Fibroblast of mammary gland (primary cell): ENCODE measurements at regions not wholly inside any gene's neighbourhood (a gene's known extent, or its start where the extent isn't known, plus 50 kb on each side); places are given as distances from the start of the nearest gene placed in this dataset.

Experiments used
- DNase-seq: peaks from one replicate; pipeline ENCODE4 v3.0.0-alpha.2; 2010; ENCODE audit warnings: low read depth
- H3K4me3 ChIP-seq: 2 replicates; pipeline ENCODE4 v1.5.1; 2011; ENCODE audit warnings: low read depth, mild to moderate bottlenecking, low read length, moderate library complexity; ENCODE audit not compliant: control insufficient read depth
- TF ChIP-seq, protein P1 (sequence below): conservative IDR thresholded peaks from 2 replicates; pipeline ENCODE4 v1.5.1; 2011; ENCODE audit warnings: low read depth, low read length, inconsistent platforms; ENCODE audit not compliant: control insufficient read depth, insufficient read depth

DNA sequence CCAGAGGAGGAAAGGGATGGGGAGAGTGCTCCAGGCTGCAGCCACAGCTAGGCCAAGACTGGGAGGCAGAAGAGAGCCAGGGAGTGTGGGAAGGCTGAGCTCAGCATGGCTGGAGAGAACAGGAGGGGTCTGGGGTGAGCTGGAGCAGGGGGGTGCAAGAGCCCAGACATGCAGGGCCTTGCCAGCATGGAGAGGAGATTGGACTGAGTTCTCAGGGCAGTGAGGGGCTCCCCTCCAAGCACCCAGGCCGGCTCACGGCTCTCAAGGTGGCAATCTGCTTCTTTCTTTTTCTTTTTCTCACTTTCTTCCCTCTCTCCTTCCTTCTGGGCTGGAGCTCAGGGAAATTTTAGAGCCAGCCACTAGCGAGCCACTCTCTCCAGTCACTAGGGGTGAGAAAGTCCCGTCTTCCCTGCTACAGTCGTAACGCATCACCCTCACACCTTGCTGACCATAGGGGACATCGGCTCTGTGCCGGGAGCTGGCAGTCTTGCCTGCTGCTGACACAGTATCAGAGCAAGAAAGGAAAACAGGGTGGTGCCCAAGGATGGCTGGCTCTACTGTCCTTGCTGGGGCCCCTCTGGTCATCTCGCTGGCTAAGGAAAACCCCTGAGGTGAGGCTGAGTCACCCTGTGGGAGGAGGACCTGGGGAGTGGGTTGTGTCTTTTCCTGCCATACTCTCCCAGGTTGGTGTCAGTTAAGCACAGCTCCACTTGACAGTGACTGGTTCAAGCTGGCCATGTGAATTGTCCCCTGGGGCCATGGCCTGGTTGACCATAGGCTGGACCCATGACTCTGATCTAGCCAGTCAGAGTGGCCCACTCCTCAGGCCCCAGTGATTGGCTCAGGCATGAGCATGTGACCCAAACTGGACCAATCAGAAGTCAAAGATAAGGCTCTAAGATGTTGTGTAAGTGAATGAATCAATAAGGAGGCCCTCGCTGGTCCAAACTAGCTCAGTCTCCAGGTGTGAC is 135.1 kb upstream of the PMEPA1 start:
- no peak overlapping the region for H3K4me3 ChIP-seq
- no peak for DNase-seq
- TF ChIP-seq, protein P1, sequence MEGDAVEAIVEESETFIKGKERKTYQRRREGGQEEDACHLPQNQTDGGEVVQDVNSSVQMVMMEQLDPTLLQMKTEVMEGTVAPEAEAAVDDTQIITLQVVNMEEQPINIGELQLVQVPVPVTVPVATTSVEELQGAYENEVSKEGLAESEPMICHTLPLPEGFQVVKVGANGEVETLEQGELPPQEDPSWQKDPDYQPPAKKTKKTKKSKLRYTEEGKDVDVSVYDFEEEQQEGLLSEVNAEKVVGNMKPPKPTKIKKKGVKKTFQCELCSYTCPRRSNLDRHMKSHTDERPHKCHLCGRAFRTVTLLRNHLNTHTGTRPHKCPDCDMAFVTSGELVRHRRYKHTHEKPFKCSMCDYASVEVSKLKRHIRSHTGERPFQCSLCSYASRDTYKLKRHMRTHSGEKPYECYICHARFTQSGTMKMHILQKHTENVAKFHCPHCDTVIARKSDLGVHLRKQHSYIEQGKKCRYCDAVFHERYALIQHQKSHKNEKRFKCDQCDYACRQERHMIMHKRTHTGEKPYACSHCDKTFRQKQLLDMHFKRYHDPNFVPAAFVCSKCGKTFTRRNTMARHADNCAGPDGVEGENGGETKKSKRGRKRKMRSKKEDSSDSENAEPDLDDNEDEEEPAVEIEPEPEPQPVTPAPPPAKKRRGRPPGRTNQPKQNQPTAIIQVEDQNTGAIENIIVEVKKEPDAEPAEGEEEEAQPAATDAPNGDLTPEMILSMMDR = no peak

DNA sequence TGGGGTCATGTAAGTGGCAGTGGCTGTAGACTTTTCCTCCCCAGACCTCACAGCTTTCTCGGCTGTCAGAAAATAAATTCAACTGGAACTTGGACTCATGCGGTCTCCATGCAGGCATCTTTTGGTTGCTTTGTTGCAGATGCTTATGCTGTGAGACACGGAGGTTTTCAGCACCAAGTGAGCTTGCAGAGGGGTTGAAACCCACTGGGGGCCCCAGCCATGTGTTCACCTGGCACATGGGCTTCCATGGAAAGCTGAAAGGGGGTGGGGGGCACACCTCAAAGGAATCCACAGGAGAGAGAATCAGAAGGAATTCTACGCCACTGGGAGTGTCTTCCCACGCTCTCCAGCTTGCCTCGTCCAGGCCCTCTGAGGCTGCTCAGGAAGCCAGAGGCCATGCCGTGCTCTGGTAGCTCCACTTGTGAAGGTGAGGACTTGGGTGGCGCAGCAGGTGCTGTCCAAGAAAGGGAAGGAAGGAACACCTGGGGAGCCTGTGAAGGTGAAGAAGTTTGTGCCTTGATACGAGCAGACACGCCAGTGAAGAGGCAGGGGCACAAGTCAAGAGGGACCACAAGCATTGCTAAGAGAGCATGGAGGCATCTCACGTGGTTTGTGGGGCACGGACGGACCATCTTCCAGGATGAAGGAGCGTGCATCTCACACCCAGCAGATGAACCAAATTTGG is 134.3 kb upstream of the PMEPA1 start:
- H3K4me3 ChIP-seq = no peak overlapping the region
- no peak for DNase-seq
- TF ChIP-seq, protein P1 = no peak

GRCh38 chr20:57842720-57843119 is 132.9 kb upstream of the PMEPA1 start:
- TF ChIP-seq, protein P1 = no peak
- no peak overlapping the region for H3K4me3 ChIP-seq
- no peak for DNase-seq

DNA sequence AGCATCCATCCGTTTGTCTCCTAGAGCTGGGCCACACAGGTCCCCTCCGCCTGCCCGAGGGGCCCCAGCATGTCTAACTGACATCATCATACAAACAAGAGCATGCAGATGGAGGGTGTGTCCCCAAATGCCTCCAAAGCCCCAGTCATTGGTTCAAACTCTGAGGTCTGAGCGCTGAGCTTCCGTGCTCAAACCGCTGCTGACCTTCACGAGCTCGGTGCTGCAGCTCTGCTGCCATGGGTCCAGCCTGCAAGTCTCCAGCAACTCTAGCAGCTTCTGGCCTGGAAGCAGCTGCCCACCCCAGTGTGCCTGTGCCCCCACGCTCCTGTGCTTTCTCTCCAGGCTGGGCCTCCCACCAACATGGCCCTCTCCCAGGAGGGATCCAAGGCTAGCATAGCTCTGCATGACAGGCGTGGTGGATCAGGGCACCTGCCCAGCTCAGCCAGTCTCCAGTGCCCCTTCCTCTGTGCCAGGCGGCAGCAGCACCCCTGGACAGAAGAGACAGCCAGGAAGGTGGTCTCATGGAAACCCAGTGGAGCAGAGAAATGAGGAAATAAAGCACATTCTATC is 131.6 kb upstream of the PMEPA1 start:
- TF ChIP-seq, protein P1 = no peak
- no peak for DNase-seq
- H3K4me3 ChIP-seq = no peak overlapping the region

GRCh38 chr20:57840504-57841296 is 130.9 kb upstream of the PMEPA1 start:
- TF ChIP-seq, protein P1 = no peak
- DNase-seq = no peak
- H3K4me3 ChIP-seq = no peak overlapping the region

DNA sequence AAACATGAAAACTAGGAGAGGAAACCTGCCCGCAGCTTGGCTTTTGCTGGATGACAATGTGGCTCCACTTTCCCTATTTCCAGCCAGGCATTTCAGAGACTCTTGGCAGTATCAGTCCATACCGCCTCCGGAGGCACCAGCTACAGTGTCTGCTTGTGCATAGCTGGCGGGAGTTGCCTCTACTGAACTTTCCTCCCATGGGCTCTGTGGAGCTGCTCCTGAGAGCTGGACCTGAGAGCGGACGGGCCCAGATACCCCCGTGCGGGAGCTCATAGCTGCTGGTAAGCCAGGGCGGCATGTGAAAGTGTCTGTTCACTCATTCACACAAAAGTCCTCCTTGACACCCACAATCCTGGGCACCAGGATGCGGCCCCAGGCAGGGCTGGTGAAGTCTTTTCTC is 130.3 kb upstream of the PMEPA1 start:
- no peak overlapping the region for H3K4me3 ChIP-seq
- no peak for DNase-seq
- TF ChIP-seq, protein P1 = no peak
